HG03196 (cell line): ENCODE measurements at regions not wholly inside any gene's neighbourhood (a gene's known extent, or its start where the extent isn't known, plus 50 kb on each side); places are given as distances from the start of the nearest gene placed in this dataset.
A peak's percentile ranks its signal among the peaks of the same experiment; 100 is the strongest.

Experiments used
- ATAC-seq: cut with Tn5 transposase; IDR thresholded peaks from one replicate; pipeline ENCODE4 v1.9.1; 2021; ENCODE audit not compliant: unreplicated experiment

DNA sequence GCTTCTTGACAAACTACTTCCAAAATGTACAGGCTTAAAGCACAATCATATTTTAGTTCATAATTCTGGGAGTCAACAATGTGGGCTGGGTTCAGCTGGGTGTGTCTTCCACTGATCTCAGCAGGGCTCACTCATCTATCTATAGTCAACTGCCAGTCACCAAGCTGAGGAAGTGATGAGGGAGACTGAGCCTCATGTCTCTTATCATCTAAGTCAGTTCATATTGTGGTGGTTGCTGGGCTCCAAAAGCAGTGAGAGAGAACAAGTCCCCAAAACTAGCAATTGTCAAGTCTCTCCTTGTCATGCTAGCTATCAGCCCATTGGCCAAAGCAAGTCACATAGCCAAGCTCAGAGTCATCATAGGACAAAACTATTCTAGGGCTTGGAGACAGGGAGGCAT is 465.9 kb upstream of the ARID1B start:
- no peak for ATAC-seq

DNA sequence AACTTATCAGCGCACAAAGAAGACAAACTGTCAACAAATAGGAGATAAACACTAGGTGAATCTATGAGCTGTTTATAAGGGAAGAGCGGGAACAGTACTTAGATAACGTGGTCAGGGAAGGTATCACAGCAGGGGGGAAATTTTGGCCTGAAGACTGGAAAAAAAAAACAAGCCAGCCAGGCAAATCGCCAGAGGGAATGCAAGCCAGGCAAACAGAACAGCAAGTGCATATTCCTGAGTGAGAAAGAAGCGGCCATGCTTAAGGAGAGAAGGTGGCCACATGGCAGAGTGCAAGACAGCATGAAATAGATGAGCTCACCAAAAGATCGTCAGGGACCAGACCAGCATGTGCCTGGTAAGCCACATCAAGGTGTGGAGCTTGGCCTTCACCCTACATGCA is 466.5 kb upstream of the ARID1B start:
- no peak for ATAC-seq

DNA sequence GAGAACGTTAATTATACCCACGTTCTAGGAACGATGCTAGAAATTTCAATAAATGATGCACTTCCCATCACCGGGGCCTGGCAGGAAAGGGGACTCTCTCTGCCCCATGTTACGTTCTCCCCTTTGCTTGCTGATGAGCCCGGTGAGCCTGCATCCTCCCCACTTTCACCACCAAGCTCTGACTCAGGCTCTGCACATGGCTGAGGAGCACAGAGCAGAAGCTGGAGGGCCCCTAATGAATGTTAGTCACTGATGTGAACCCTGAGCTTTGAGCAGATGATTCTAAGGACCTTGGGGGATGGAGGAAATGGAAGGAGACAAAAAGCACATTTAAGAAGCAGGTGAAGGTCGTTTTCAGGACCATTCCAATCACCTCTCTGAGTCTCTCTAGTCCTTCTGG is 468.2 kb upstream of the ARID1B start:
- ATAC-seq: no peak

DNA sequence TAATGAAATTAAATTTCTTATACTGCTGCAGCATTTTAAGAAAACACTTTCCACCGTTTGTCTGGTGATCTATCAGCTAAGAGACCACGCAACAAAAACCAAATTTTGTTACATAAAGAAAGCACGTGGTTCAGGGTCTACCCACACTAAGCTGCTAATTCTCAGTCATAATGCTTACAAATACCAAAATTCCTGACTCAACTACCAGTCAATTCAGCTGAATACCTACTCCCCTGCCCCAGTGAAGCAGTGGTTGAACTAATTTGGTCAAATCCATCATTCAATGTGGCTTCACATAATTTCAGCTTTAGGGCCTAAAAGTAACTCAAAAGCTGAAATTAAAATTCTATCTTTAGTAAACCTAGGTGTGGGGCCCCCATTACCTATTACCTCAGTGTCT is 468.6 kb upstream of the ARID1B start:
- ATAC-seq: no peak

GRCh38 chr6:156306531-156306930 is 470.6 kb upstream of the ARID1B start:
- no peak for ATAC-seq

DNA sequence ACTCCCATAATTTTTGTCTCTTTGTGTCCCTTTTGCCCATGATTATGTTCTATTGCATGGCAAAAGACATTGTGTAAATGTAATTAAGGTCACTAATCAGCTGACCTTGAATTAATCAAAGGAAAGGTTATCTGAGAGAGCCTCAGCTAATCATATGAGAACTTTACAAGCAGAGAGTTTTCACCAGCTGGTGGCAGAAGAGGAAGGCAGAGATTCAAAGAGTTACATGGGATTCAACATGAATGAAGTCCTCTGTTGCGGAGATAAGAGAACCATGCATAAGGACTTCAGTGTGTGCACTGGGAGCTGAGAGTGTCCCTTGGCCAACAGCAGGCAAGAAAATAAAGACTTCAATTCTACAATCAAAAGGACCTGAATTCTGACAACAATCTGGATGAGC is 494.1 kb upstream of the ARID1B start:
- ATAC-seq: no peak

GRCh38 chr6:156282087-156282486 is 495.1 kb upstream of the ARID1B start:
- no peak for ATAC-seq

- ATAC-seq: no peak
Measured at GRCh38 chr6:156281266-156281665, 495.9 kb upstream of the ARID1B start.

- ATAC-seq: peak; percentile 50
Measured at GRCh38 chr6:156280065-156280464, 497.1 kb upstream of the ARID1B start.

DNA sequence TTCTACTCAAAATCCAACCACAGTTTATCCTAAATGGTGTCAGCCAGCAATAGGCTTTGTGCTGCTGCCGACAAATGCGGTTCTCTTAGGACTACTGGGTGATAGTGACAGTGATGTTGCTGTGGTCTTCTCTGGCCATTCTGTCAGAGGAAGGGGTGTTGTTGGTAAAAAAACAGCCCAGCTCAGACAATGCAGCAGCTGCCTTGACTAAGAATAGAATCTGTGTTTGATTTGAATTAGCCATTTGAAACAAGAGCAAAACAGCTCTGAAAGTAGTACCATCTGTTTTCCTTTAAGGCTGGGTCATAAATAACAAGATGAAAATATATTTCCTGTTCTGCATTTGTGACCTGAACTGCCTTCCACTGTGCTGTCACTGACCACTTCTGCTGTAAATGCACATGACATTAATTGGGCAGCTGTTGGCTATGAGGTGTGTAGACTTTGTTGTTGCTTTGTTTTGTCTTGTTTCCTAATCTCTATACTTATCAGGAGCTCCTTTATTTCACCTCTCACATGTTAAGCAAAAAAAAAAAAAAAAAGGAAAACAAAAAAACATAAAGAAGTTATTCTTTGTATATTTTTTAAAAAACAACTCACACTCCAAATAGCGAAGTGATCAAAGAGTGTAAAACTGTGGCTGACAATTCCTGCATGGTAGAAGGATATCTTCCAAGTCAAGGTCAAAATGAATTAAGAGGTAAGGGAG is 497.8 kb upstream of the ARID1B start:
- ATAC-seq: peak; percentile 65

GRCh38 chr6:156273065-156273711 is 504.0 kb upstream of the ARID1B start:
- no peak for ATAC-seq

GRCh38 chr6:156269751-156270369 is 507.3 kb upstream of the ARID1B start:
- ATAC-seq: no peak

- no peak for ATAC-seq
Measured at GRCh38 chr6:156268849-156269248, 508.3 kb upstream of the ARID1B start.

DNA sequence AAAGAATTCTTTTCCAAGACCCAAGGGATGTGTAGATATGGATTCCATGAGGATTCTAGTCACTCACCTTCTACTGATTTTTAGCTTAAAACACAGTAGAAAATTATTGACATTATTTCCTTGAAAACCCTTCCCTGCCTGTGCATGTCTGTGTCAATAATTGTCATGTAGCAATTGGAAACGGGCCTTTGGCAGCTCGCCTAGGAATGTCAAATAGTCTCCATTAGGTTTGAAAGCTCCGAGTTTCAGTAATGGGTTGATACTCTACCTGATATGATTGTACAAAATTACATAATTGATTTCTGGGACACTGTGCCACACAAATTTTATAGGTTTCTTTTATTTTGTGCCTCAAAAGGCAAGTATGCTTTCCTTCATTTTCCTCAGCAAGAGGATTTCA is 515.2 kb upstream of the ARID1B start:
- no peak for ATAC-seq

GRCh38 chr6:156260815-156261214 is 516.4 kb upstream of the ARID1B start:
- ATAC-seq: no peak

- no peak for ATAC-seq
Measured at GRCh38 chr6:156258981-156259380, 518.2 kb upstream of the ARID1B start.

GRCh38 chr6:156256161-156256560 is 521.0 kb upstream of the ARID1B start:
- no peak for ATAC-seq

DNA sequence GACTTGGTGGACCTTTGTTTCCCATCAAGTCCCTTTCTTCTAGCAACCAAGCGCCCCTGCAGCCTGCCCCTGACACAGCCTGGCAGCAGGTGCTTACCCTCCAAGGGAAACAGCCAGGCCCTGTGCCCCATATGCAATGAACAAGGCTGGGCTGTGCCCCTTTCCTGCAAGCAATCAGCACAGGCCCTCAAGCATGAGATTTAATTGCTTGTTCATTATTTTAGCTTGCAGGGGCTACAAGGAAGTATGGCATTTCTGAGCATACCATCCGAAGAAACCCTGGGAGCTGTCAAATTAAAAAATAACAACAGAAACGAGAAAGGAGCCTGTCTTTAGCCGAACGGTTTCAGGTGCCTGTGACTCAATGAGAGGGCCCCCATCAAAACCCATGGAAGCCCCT is 522.9 kb upstream of the ARID1B start:
- no peak for ATAC-seq

DNA sequence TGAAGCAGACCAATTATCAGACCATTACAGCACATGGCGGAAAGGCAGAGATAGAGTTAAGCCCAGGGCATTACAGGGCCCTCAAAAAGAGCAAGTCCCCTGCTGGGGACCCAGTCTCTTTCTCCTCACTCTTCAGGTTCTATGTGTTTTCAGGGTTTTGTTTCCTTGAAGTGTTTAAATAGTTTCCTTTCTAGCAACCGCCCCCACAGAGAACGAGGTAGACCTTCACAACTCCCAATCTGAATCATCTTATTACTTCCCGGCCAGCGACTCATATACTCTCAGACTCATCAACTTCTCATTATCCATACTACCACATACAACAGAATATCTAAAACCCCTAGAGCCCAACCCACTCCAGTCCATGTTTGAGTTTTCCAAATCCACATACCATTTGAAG is 526.6 kb upstream of the ARID1B start:
- no peak for ATAC-seq

GRCh38 chr6:156242206-156242605 is 535.0 kb upstream of the ARID1B start:
- no peak for ATAC-seq

- no peak for ATAC-seq
Measured at GRCh38 chr6:156231026-156231765, 546.0 kb upstream of the ARID1B start.

GRCh38 chr6:156219973-156220372 is 557.2 kb upstream of the ARID1B start:
- ATAC-seq: no peak
